Activated naive CD4-positive, alpha-beta T cell treated with anti-CD3 and anti-CD28 coated beads, Interleukin-2, amount 50 U/mL, for 16 hours (primary cell): ENCODE measurements at regions not wholly inside any gene's neighbourhood (a gene's known extent, or its start where the extent isn't known, plus 50 kb on each side); places are given as distances from the start of the nearest gene placed in this dataset.
"Not testable (repeated sequence)": the region's sequence is repeated elsewhere in the genome, so short reads cannot be mapped to it uniquely, and the experiment has no call there.

Experiments
- DNase-seq: peaks from one replicate; pipeline ENCODE4 v3.0.0-alpha.2; 2020

GRCh38 chr2:17184512-17184911, 333.7 kb downstream of the RAD51AP2 start:
- DNase-seq = no peak

DNA sequence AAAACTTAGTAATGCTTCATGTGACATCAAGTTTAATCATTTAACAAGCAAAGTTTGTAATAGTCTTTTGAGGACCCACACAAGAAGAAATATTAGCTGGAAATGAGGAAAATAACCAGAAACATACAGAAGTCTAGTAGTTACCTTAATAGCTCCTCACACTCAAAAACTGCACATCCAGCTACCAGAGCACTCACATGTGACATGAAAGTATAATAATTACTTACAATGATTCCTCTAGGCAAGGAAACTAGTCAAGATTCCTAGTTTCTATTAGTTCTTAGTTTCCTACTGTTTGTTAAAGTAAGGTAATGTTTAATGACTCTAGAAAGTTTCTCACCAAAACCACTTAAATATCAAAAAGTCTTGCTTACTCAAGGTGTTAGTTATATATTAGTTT, 335.8 kb downstream of the RAD51AP2 start:
- DNase-seq = no peak

DNA sequence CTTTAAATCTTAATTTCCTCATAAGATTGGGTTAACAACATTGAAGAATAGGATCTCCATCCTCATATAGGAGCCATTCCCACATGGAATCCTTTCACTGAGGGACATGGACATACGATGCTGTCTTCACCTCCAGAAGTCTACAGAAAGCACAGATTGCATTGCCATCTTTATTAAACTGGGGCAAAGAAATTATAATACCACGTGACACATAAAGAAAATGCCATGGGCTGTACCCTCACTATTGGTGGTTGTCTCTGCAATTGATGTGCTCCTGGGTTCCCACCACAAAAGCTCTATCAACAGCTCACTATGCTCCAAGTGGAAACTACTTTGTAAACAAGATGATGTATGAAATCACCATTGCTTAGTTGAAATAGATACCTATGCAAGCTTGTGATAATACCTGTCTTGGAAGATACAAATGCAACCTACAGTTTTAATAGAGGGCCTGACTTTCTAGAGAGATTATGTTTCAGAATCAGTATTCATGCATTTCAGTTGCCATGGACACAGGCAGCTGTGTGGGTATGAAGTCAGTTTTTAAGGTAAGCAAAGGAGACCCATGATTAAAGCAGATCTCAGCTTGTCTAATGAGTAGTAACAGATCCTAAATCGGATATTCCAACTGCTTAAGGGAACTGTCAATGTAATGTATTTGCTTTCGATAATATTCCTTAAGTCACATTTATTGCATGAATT, 337.0 kb downstream of the RAD51AP2 start:
- DNase-seq = no peak

GRCh38 chr2:17179145-17179808, 339.0 kb downstream of the RAD51AP2 start:
- DNase-seq = no peak

GRCh38 chr2:17177088-17177487, 341.2 kb downstream of the RAD51AP2 start:
- no peak for DNase-seq

DNA sequence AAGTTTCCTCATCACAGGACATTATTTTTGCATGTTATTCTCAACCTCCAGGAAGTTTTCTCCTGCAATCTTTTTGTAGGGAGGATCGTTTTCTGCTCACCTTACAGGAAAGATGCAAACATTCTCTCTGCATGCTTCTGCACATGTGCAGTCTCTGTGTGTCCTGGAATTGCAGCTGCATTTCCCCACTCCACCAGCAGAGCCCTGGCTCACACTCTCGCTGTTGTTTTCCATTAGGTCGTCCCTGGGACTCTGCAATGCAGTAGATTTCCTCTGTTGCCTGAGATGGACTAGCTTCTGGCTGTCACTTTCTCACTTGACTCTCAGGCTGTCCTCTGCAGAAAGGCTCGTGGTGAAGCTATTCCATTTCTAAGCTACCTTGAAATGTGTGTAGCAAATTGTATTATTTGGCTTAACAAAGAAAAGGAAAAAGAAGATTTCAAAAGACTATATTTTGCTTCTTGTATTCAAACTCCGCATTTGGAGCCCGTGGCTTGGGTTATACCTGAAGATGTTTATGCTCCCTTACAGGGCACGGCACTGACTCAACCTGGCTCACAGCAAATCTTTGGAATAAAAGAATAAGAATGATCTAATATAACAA, 346.7 kb downstream of the RAD51AP2 start:
- no peak for DNase-seq

DNA sequence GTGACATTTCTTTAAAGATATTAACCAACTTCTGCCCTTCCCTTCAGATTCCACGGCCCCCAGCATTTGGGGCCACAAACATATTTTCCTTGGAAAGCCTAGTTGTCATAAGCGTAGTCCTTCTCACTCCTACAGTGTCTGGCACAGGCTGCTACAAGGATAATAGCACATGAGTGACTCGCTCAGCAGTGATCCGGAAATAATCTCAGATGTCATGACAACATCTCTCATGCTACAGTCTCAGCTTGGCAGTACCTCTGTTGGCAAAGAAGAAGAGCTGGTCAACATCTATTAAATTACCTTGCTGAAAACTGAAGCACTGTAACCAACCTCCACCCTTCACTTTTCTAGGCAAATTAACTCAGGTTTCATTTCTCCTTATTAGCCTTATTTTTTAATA, 351.7 kb downstream of the RAD51AP2 start:
- DNase-seq = no peak

DNA sequence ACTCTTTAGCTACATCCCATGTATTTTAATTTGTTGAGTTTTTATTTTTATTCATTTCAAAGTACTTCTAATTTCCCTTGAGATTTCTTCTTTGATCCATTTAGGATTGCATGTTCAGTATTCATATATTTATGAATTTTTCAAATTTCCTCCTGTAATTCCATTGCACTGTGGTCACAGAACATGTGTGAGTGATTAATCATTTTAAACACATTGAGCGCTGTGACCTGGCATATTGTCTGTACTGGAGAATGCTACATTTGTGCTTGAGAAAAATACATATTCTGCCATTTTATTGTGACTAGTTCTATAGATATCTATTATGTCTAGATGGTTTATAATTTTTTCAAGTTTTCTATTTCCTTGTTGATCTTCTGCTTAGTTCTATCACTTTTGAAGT, 353.7 kb downstream of the RAD51AP2 start:
- no peak for DNase-seq

GRCh38 chr2:17163638-17164037, 354.6 kb downstream of the RAD51AP2 start:
- DNase-seq = no peak

- no peak for DNase-seq
Observed at GRCh38 chr2:17162713-17163112, 355.5 kb downstream of the RAD51AP2 start.

DNA sequence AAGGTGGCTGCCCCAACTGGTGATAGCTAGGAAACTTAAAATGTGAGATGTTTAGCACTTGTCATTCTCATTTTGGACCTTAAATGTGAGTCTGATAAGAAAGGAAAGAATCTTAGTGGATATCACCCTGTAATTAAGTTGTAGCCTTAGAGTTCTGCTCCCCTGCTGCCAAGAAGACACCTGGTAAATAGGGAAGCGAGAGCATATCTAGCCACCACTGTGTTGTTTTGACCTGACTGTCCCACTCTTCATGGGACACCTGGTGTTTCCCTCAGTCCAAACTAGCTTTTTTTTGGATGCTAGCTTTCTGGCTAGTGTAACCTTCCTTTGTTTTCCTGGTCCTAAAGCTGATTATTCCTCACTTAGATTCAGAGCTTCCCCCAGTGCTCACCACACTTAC, 357.6 kb downstream of the RAD51AP2 start:
- DNase-seq = no peak

- no peak for DNase-seq
Observed at GRCh38 chr2:17156086-17156485, 362.2 kb downstream of the RAD51AP2 start.

GRCh38 chr2:17149945-17150344, 368.3 kb downstream of the RAD51AP2 start:
- DNase-seq = no peak

DNA sequence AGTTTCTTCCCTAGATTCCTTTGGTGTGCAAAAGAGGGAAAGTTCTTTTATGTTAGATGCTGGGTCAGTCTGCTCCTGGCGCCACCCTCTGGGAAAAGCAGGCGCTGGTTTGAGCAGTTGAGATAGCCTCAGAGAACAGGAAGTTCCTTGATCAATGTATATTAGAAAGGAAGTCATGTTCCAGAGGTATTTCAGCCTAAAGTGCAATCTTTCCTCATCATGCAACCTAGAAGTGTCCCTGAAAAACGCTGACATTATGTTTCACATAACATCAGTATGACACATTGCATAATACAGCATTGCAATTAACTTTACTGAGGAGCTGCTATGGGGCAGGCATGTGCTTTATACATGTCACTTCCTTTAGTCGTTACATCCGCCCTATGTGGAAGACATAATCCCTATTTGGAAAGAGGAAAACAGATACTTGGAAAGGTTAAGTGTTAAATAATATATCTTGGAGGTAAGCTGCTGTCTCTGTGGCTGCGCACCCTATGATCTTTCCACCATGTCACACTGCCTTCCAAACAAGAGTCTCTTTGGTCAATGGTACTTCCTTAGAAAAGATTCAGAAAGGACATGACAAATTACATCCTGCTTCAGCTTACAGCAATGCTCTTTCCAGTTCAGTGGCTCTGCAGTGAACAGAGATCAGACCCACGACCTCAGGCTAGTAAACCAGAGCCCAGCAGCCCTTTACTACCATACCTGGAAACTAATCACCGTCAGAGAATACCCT, 369.7 kb downstream of the RAD51AP2 start:
- no peak for DNase-seq

GRCh38 chr2:17146358-17146757, 371.9 kb downstream of the RAD51AP2 start:
- no peak for DNase-seq

DNA sequence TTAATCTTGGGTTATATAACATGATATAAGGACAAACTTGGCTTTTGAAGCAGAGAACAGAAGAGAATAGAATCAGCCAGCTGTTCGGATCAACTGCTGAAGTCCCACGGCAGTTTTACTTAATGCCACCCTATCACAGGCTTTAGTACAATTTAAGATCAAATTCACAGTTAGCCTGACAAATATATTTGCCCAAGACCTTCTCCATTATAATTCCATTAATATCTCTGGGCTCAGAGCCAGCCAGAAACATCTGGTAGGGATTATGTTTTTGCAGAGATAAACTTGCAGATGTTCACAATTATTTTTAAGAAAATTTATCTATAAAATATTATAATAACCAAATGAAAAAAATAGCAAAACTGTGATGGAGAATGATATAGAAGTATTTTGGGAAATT, 381.4 kb downstream of the RAD51AP2 start:
- DNase-seq = no peak

GRCh38 chr2:17136231-17136630, 382.0 kb downstream of the RAD51AP2 start:
- DNase-seq = no peak

GRCh38 chr2:17135619-17136018, 382.6 kb downstream of the RAD51AP2 start:
- no peak for DNase-seq

GRCh38 chr2:17133052-17133671, 385.1 kb downstream of the RAD51AP2 start:
- DNase-seq = no peak

DNA sequence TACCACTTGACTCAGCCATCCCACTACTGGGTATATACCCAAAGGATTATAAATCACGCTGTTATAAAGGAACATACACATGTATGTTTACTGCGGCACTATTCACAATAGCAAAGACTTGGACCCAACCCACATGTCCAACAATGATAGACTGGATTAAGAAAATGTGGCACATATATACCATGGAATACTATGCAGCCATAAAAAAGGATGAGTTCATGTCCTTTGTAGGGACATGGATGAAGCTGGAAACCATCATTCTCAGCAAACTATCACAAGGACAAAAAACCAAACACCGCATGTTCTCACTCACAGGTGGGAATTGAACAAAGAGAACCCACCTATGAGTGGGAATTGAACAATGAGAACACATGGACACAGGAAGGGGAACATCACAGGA, 387.6 kb downstream of the RAD51AP2 start:
- not testable (repeated sequence) for DNase-seq

GRCh38 chr2:17125989-17126620, 392.1 kb downstream of the RAD51AP2 start:
- no peak for DNase-seq

DNA sequence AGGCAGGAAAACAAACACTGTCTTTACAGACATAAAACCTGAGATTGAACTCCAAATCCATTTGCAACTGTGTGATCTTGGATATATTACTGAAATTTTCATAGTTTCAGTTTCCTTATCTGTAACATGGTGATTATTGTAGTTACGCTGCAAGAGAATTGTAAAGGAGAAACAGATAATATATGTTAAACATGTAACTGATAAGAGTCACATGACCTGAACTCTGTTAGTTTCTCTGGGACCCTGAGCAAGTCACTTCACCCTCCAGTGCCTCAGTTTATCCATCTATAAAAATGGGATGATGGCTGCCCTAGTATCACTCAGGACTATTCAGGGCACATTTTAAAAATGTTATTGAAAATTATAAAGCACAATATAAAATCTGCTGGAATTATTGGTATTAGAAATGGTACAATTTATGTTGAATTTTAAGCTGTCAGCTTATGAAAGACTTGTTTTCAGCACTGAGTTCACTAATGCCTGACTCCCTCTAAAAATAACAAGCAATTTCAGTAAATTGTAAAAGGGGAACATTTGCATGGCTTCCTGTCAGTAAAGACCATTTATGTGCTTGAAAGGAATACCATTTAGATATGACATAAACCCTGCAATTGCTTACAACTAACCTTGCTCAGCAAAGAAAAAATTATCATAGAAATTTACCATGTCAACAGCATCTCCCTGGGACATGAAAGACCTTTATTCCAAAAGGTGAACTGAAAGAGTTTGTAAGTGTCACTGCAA, 393.5 kb downstream of the RAD51AP2 start:
- no peak for DNase-seq
